D721Med (cell line): ENCODE measurements at regions not wholly inside any gene's neighbourhood (a gene's known extent, or its start where the extent isn't known, plus 50 kb on each side); places are given as distances from the start of the nearest gene placed in this dataset.

Source experiments
- DNase-seq: peaks from one replicate; pipeline ENCODE4 v3.0.0; 2011; ENCODE audit warnings: low spot score; ENCODE audit not compliant: insufficient read length
- FAIRE-seq: peaks from 2 replicates; lab custom pipeline; 2011; peaks lifted over from hg19 to GRCh38; lab: Jason Lieb, UNC
- CTCF ChIP-seq: IDR thresholded peaks from 2 replicates; pipeline ENCODE4 v1.5.1; 2012; ENCODE audit warnings: mild to moderate bottlenecking, control low read depth; ENCODE audit not compliant: insufficient read depth; ENCODE audit errors: missing control alignments

- DNase-seq (no peak), FAIRE-seq (peak; percentile 67)
- peak; percentile 71 for TF ChIP-seq CTCF
These were observed 378.4 kb downstream of the ANKRD50 start for GRCh38 chr4:124334119-124334518.

DNA sequence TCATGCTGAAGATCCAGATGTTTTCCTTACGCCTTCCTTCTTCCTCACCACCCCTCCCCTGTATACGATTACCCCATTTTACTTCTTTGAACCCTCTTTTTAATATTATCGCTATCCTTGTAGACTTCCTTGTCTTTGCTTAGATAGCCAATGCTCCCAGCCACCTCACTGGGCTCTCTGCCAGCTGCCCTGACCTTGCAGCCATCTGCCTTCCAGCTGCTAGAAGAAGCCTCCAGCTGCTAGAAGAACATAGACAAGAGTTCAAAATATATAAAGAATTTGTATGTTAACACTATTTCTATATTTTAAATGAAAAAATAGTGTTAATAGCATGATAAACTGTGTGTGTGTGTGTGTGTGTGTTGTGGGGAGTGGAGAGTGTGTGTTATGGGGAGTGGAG lies 374.7 kb downstream of the ANKRD50 start:
- FAIRE-seq (no peak), DNase-seq (no peak)
- no peak for TF ChIP-seq CTCF

DNA sequence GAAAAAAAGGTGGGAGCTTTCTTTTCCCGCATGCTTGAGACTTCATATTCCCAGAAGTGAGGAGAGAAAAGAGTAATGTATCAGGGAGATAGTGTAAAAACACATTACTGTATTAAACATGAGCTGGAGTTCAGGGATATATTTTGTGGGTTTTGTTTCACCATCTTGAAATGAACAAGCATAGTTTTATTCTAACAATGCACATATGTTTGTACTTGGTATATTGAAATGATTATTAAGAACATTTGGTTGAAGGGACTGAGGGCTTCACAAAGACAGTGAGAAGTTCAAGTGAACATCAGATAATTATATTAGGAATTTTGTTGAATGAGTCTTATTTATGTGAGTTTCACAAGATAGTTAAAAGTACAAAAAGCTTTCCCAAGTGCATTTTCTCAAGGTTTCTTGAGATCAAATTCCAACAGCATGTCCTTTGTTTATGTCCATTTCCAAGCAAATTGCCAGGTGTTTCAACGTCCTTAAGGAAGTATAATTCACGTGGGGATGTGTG lies 368.8 kb downstream of the ANKRD50 start:
- DNase-seq = no peak

GRCh38 chr4:124372916-124373315 lies 339.6 kb downstream of the ANKRD50 start:
- no peak for DNase-seq
- no peak for TF ChIP-seq CTCF
- FAIRE-seq = no peak

More for the DNA sequence above, 368.8 kb downstream of the ANKRD50 start:
- TF ChIP-seq CTCF = no peak
- FAIRE-seq = no peak

- no peak for DNase-seq
- FAIRE-seq = no peak
- no peak for TF ChIP-seq CTCF
These were observed 326.4 kb downstream of the ANKRD50 start for GRCh38 chr4:124386163-124386562.

- TF ChIP-seq CTCF = no peak
- no peak for FAIRE-seq
- no peak for DNase-seq
These were observed 325.9 kb downstream of the ANKRD50 start for GRCh38 chr4:124386648-124387047.

DNA sequence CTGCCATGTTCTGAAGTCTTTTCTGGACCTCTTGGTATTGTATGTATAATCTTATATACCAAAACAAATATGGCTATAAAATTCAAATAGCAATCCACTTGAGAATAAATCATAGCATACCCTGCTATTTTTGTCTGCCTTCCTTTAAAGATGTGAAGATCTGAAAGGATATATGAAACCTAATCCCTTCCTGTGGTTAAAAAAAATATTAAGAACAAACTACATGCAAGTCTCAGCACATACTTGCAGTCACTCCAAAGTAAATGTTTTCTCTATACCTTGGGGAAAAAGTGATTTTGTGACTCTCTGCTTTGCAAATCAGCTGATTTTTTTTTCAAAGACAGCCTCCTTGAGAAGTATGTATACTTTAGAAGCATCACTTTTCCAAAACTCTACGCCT lies 322.9 kb downstream of the ANKRD50 start:
- DNase-seq = no peak
- TF ChIP-seq CTCF = no peak
- FAIRE-seq = no peak
